Naive B cell (primary cell): ENCODE measurements at regions not wholly inside any gene's neighbourhood (a gene's known extent, or its start where the extent isn't known, plus 50 kb on each side); places are given as distances from the start of the nearest gene placed in this dataset.

ENCODE experiments used
- ATAC-seq, 2 donors: fragments of 150-1000 bp; cut with Tn5 transposase; 2 replicates each; pipeline ENCODE4 v1.10.0; 2021; ENCODE audit warnings: low read depth in 2 of 2, mild to moderate bottlenecking in 2 of 2, moderate library complexity in 2 of 2
- DNase-seq: peaks from one replicate; pipeline ENCODE4 v3.0.0; 2022
- H3K27ac Mint-ChIP-seq, 6 donors: one replicate each; pipeline ENCODE4 v1.8.0; 2020 to 2022; ENCODE audit warnings: mild to moderate bottlenecking in 6 of 6, mixed read lengths in 6 of 6, moderate library complexity in 5 of 6, inconsistent platforms in 2 of 6
- H3K27me3 Mint-ChIP-seq, 3 donors: one replicate each; pipeline ENCODE4 v1.8.0; 2021 to 2022; ENCODE audit warnings: mixed read lengths in 3 of 3, mild to moderate bottlenecking in 1 of 3
- H3K36me3 Mint-ChIP-seq, 2 donors: one replicate each; pipeline ENCODE4 v1.8.0; 2020 to 2022; ENCODE audit warnings: mixed read lengths in 2 of 2, inconsistent platforms in 1 of 2, mild to moderate bottlenecking in 1 of 2
- H3K4me1 Mint-ChIP-seq, 3 donors: one replicate each; pipeline ENCODE4 v1.8.0; 2020 to 2022; ENCODE audit warnings: mixed read lengths in 3 of 3, inconsistent platforms in 1 of 3, mild to moderate bottlenecking in 1 of 3, moderate library complexity in 1 of 3
- H3K4me3 Mint-ChIP-seq, 8 donors: one replicate each; pipeline ENCODE4 v1.8.0; 2020 to 2022; ENCODE audit warnings: mild to moderate bottlenecking in 8 of 8, mixed read lengths in 8 of 8, moderate library complexity in 8 of 8, inconsistent platforms in 2 of 8
- H3K9me3 Mint-ChIP-seq, 7 donors: one replicate each; pipeline ENCODE4 v1.8.0; 2020 to 2022; ENCODE audit warnings: mixed read lengths in 7 of 7, mild to moderate bottlenecking in 5 of 7, inconsistent platforms in 2 of 7, moderate library complexity in 1 of 7

DNA sequence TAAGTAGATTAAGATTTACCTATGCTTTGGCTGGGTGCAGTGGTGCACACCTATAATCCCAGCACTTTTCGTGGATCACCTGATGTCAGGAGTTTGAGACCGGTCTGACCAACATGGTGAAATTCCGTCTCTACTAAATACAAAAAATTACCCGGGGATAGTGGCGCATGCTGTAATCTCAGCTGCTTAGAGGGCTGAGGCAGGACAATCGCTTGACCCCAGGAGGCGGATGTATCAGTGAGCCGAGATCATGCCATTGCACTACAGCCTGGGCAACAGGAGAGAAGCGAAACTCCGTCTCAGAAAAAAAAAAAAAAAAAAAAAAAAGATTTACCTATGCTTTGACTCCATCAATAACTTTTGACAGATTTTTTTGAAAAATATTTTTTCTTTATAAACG lies 267.1 kb upstream of the SEMA6A start:
- H3K9me3 Mint-ChIP-seq: peaks cover 0 to 6% (median 3%) of the 10 kb centered on the region in 7 donors
- H3K27me3 Mint-ChIP-seq: no peaks in the 10 kb centered on the region
- H3K36me3 Mint-ChIP-seq: no peaks in the 10 kb centered on the region
- ATAC-seq (no peak), DNase-seq (no peak)
- H3K4me3 Mint-ChIP-seq: no peak overlapping the region
- no peak overlapping the region for H3K27ac Mint-ChIP-seq
- H3K4me1 Mint-ChIP-seq: no peaks in the 10 kb centered on the region

DNA sequence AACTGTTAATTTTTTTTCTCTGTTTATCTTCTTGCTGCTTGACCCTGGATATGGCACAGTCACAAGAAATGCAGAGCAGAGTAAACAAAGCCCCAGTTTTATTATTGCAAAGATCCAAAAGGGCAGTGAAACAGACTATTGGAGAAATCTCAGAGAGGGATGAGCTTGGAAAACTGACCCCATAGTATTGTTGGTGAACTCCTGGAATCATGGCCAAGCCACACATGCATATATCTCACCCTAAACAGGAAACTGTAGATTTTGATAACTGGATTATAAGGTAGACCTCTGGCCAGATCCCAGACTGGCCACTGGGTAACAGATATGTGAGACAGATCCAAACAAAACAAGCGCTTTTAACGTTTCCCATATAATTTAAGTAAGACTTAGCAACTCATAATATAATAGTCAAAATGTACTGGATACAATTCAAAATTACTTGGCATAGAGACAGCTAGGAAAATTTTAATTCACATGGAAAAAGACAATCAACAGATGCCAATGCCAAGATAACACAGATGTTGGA lies 263.5 kb upstream of the SEMA6A start:
- Mint-ChIP-seq H3K4me3 (no peak overlapping the region), H3K36me3 (no peaks in the 10 kb centered on the region), H3K4me1 (no peaks in the 10 kb centered on the region), H3K9me3 (peaks cover 0 to 6% (median 3%) of the 10 kb centered on the region in 7 donors), H3K27ac (no peak overlapping the region), H3K27me3 (no peaks in the 10 kb centered on the region)
- DNase-seq: no peak
- ATAC-seq: no peak

DNA sequence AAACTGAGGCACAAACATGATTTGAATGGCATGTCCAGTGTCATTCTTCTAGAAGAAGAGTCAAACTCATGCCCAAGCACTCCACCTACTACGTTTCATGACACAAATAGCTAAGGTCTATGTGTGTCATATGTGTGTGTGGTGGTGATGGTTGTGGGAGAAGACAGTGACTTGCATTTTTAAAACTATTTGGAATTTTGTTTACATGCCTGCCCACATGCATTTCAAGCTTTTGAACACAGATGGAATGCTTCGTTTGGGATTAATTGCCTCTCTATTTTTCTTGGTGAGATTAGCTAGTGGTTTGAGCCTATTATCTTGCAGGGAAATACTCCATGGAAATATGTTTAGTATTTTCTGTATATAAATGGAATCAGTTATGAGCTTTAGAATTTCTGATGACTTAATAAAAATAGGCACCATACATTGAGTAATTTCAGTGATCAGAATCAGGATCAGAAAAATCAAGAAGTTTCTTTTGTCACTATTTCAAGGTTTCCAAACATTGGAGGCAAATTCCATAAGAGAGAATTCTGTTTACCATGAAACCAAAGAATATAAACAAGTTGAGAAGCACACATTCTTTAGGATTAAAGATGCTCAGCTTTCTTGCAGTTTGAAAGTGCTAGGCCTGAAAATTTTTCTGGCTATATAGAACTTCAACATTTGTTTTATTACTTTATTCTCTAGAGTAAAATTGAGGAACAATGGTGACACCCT lies 260.3 kb upstream of the SEMA6A start:
- Mint-ChIP-seq H3K36me3 (no peaks in the 10 kb centered on the region), H3K4me3 (no peak overlapping the region), H3K9me3 (peaks cover 0 to 3% (median 2%) of the 10 kb centered on the region in 7 donors), H3K4me1 (no peaks in the 10 kb centered on the region), H3K27ac (no peak overlapping the region), H3K27me3 (no peaks in the 10 kb centered on the region)
- no peak for DNase-seq
- no peak for ATAC-seq

DNA sequence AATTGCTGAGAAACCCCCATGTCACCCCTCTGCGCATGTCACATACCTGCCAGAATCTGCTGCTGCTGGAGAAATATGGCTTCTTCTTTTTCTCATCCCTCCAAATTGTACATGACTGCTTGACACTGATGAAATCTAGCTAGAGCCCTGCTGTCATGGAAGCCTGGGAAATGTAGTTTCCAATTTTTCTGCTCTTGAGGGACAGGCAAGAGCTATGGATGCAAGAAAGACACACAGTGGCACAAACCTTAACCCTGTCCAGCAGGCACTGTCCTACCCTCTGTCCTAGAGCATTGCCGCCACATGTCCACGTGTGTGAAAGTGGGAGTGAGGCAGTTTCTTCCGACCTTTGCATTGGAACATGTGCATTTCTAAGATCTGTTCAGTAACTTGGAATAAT lies 255.5 kb upstream of the SEMA6A start:
- no peak overlapping the region for H3K4me3 Mint-ChIP-seq

DNA sequence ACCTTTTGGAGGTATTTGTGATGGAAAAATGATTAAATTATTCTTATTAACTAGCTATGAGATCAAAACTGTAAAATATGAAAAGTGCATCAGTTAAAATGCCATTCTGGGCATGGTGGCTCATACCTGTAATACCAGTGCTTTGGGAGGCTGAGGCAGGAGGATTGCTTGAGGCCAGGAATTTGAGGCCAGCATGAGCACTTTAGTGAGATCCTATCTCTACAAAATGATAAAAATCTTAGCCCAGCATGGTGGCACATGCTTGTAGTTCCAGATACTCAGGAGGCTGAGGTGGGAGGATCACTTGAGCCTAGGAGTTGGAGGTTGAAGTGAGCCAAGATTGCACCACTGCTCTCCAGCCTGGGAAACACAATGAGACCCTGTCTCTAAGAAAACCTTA lies 252.5 kb upstream of the SEMA6A start:
- no peak overlapping the region for H3K4me3 Mint-ChIP-seq
- H3K27me3 Mint-ChIP-seq: no peaks in the 10 kb centered on the region
- ATAC-seq: no peak
- no peak overlapping the region for H3K27ac Mint-ChIP-seq
- no peaks in the 10 kb centered on the region for H3K36me3 Mint-ChIP-seq
- DNase-seq: no peak
- H3K4me1 Mint-ChIP-seq: no peaks in the 10 kb centered on the region
- peaks cover 0 to 6% (median 0%) of the 10 kb centered on the region in 7 donors for H3K9me3 Mint-ChIP-seq

More for the DNA sequence above, 255.5 kb upstream of the SEMA6A start:
- Mint-ChIP-seq H3K36me3 (no peaks in the 10 kb centered on the region), H3K27ac (no peak overlapping the region), H3K4me1 (no peaks in the 10 kb centered on the region), H3K27me3 (no peaks in the 10 kb centered on the region), H3K9me3 (peaks cover 0 to 6% (median 2%) of the 10 kb centered on the region in 7 donors)
- DNase-seq: no peak
- ATAC-seq: no peak

DNA sequence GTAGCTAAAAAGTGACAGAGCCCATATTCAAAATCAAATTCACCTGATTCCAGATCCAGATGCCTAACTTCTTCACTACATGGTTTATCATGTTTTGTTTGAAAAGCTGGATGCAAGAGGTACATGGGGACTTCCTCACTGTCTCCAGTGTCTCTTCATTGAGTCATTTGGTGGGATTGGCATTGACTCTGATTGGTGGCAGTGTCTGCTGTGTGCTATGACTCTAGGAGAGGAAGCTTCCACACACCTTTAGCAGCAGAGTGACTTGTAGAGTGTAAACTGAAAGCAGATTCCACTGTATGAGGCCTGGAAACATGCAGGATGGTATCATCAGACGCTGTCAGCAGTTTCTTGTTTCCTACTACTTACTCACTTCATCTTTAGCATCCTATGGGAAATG lies 250.9 kb upstream of the SEMA6A start:
- Mint-ChIP-seq H3K36me3 (no peaks in the 10 kb centered on the region), H3K27ac (no peak overlapping the region), H3K4me3 (no peak overlapping the region), H3K4me1 (no peaks in the 10 kb centered on the region), H3K9me3 (peaks cover 0 to 6% (median 0%) of the 10 kb centered on the region in 7 donors), H3K27me3 (peaks cover 0 to 3% (median 0%) of the 10 kb centered on the region in 3 donors)
- DNase-seq: no peak
- no peak for ATAC-seq

DNA sequence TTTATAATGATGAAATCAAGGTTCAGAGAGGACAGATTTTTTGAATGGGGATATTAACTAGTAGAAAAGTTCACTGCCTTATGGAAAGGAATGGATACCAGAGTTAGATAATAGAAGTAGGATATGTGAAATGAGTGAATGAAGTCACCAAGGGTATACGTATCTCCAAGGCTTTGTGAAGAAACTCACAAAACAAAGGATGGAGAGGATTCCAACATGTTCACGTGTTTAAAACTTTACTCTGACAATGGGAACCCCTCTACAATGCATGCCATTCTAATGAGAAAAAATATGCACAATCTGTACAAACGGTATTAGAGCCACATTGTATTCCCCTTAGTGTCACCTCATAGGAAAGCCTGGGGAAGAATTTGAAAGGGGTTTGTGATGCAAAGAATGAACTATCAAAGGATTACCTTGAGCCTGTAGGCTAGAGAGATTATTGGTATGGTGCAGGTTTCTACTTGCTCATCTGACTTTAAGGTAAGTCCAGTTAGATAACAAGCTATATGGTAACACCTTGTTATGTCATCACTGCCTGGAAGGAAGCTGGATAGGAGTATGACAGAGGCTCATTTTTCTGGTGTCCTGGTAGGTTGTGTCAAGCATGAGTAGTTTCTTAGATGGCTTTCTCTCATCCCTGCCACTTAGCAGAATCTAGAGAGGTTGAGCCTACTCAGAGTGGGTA lies 250.3 kb upstream of the SEMA6A start:
- H3K9me3 Mint-ChIP-seq: peaks cover 0 to 6% (median 0%) of the 10 kb centered on the region in 7 donors
- no peaks in the 10 kb centered on the region for H3K4me1 Mint-ChIP-seq
- peaks cover 0 to 3% (median 0%) of the 10 kb centered on the region in 3 donors for H3K27me3 Mint-ChIP-seq
- no peak for ATAC-seq
- no peaks in the 10 kb centered on the region for H3K36me3 Mint-ChIP-seq
- H3K4me3 Mint-ChIP-seq: no peak overlapping the region
- no peak overlapping the region for H3K27ac Mint-ChIP-seq
- no peak for DNase-seq

DNA sequence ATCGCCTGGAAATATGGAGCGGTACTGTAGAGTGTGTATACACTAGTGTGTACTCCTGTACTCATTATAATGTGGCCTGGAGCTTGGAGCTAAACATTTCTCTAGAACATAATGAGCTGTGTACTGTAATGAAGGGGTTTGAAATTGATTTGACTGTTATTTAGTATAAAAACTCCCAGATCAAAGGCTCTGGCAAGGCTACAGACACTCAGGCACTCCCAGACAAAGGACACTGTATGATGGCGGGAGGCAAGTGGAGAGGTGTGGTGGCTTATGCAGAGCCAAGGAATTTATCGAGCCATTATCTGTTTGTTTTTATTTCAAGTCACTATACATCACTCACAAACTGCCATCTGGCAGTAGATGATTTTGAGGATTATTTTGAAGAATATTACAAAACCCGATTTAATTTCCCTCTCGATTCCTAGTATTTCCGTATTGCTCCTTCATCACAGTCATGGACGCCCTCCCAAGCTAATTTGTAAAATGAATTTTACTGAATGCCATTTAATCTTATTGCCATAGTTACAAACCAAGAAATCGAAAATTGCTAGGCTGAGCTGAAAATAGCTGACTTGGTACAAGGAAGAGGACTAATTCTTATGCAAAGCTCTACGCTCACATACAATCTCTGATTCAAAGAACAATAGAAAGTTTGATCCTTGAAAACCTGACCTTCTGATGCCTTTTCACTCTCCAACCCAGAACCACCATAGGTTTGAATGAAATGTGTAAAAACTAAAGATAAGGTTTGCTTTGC lies 240.2 kb upstream of the SEMA6A start:
- ATAC-seq (no peak), DNase-seq (no peak)
- peaks cover 0 to 7% (median 4%) of the 10 kb centered on the region in 7 donors for H3K9me3 Mint-ChIP-seq
- no peaks in the 10 kb centered on the region for H3K4me1 Mint-ChIP-seq
- H3K27ac Mint-ChIP-seq: no peak overlapping the region
- H3K36me3 Mint-ChIP-seq: no peaks in the 10 kb centered on the region
- no peak overlapping the region for H3K4me3 Mint-ChIP-seq
- no peaks in the 10 kb centered on the region for H3K27me3 Mint-ChIP-seq

DNA sequence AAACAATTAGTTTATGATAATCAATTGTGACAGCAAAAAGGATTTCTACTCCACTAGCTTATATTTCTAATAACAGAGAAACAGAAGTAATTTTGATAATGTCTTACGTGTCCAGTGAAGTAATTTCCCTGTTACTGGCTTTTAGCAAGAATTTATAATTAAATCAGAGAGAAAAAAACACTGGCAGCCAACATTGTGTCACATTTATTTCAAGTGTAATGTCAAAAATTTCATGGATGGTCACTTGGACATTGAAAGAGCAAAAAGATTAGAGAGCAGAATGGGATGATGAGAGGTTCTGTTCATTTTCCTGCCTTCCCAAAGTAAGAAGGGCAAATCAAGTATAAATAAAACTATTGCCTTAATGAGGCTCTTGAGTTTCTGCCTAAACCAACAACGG lies 239.3 kb upstream of the SEMA6A start:
- Mint-ChIP-seq H3K9me3 (peaks cover 0 to 7% (median 3%) of the 10 kb centered on the region in 7 donors), H3K27ac (no peak overlapping the region), H3K4me1 (no peaks in the 10 kb centered on the region), H3K27me3 (no peaks in the 10 kb centered on the region), H3K4me3 (no peak overlapping the region), H3K36me3 (no peaks in the 10 kb centered on the region)
- DNase-seq: no peak
- ATAC-seq: no peak

DNA sequence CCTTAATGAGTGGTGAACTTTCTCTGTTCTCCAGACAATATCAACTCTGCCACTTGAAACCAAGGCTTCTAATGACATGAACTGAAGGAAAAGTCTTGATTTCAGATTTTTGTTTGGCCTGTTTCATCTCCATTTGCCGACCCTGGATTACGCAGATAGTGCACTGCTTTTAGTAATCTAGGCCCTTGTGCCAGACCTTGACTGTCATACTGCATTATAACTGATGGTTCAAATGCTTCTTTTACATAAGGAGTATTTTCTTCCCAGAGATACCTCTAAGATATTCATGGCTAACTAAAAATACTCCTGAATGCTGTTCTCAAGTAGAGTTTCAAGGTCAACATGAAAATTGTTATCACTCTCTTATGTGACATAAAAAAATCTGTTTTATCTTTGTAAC lies 238.7 kb upstream of the SEMA6A start:
- H3K27ac Mint-ChIP-seq: no peak overlapping the region
- no peaks in the 10 kb centered on the region for H3K36me3 Mint-ChIP-seq
- H3K4me3 Mint-ChIP-seq: no peak overlapping the region
- no peak for ATAC-seq
- peaks cover 0 to 7% (median 3%) of the 10 kb centered on the region in 7 donors for H3K9me3 Mint-ChIP-seq
- no peaks in the 10 kb centered on the region for H3K4me1 Mint-ChIP-seq
- no peaks in the 10 kb centered on the region for H3K27me3 Mint-ChIP-seq
- DNase-seq: no peak

DNA sequence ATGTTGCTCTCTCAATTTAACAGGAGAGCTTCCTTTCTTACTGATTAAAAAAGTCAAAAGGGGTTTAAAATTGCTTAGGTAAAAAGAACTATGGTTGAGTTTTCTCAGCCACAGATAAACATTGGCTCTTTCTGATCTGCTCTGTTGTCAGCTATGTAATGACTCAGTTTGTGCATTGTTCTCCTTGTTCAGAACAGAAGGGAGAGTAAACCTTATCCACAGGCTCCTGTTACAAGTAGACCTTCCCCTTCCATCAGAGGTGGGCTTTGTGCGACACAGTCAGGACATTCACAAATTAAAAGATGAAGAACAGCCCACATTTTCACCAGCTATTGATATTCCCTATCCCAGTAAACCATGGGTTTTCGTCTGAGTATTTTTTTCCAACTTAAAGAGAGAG lies 236.3 kb upstream of the SEMA6A start:
- Mint-ChIP-seq H3K4me1 (no peaks in the 10 kb centered on the region), H3K4me3 (no peak overlapping the region), H3K27me3 (no peaks in the 10 kb centered on the region)

DNA sequence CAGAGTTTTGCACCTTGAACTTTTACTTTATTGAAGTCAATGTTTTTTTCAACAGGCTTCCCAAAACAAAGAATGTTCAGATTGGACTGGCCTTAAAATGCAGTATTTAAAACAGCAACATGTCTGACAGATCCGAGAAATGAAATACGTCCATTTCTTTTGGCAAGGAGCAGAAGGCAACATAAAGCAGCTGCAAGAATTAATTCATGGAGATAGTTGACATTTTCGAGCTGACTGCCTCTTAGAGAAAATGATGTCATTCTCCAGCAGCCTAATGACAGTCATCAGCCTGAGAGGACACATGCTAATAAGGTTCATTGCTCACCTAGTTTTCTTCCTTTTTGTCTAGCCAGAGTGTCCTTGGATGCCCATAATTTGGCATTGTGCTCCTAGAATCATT lies 232.2 kb upstream of the SEMA6A start:
- H3K27ac Mint-ChIP-seq: no peak overlapping the region
- no peak overlapping the region for H3K4me3 Mint-ChIP-seq
- H3K36me3 Mint-ChIP-seq: no peaks in the 10 kb centered on the region
- ATAC-seq (no peak), DNase-seq (no peak)
- no peaks in the 10 kb centered on the region for H3K27me3 Mint-ChIP-seq
- H3K4me1 Mint-ChIP-seq: no peaks in the 10 kb centered on the region
- H3K9me3 Mint-ChIP-seq: peaks cover 0 to 7% (median 0%) of the 10 kb centered on the region in 7 donors

More for the DNA sequence above, 236.3 kb upstream of the SEMA6A start:
- ATAC-seq (no peak), DNase-seq (no peak)
- no peaks in the 10 kb centered on the region for H3K36me3 Mint-ChIP-seq
- H3K9me3 Mint-ChIP-seq: peaks cover 0 to 4% (median 0%) of the 10 kb centered on the region in 7 donors
- no peak overlapping the region for H3K27ac Mint-ChIP-seq

DNA sequence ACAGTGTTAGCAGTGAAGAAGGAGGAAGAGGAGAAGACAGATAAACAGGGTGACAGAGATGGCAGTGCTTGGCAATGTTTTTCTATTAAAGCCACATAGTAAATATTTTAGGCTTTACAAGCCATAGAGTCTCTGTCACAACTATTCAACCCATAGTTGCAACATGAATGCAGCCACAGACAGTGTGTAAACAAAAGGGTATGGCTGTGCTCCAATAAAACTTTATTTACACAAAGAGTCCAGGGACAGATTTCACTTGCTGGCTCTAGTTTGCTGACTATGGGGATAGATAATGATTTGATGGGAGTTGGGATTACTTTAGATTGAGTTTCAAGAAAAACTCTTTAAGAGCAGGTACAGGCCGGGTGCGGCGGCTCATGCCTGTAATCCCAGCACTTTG lies 224.8 kb upstream of the SEMA6A start:
- H3K27me3 Mint-ChIP-seq: no peaks in the 10 kb centered on the region
- H3K4me1 Mint-ChIP-seq: no peaks in the 10 kb centered on the region
- no peaks in the 10 kb centered on the region for H3K36me3 Mint-ChIP-seq
- ATAC-seq (no peak), DNase-seq (no peak)
- H3K9me3 Mint-ChIP-seq: peaks cover 0 to 12% (median 3%) of the 10 kb centered on the region in 7 donors
- no peak overlapping the region for H3K4me3 Mint-ChIP-seq
- no peak overlapping the region for H3K27ac Mint-ChIP-seq
